Fibroblast of pulmonary artery (primary cell): ENCODE measurements at regions not wholly inside any gene's neighbourhood (a gene's known extent, or its start where the extent isn't known, plus 50 kb on each side); places are given as distances from the start of the nearest gene placed in this dataset.

Experiments used
- DNase-seq: peaks from one replicate; pipeline ENCODE4 v3.0.0-alpha.2; 2010; ENCODE audit warnings: low read depth
- H3K4me3 ChIP-seq: replicated peaks from 2 replicates; pipeline ENCODE4 v1.5.1; 2011; ENCODE audit warnings: low read depth, mild to moderate bottlenecking, control low read depth, low read length, moderate library complexity
- CTCF ChIP-seq: IDR thresholded peaks from 2 replicates; pipeline ENCODE4 v1.5.1; 2011; ENCODE audit warnings: mild to moderate bottlenecking, control low read depth, low read length, inconsistent platforms; ENCODE audit errors: missing control alignments

GRCh38 chr5:133794771-133795415 is 173.5 kb downstream of the C5orf15 start:
- H3K4me3 ChIP-seq: no peak overlapping the region
- TF ChIP-seq CTCF: no peak
- DNase-seq: no peak

- TF ChIP-seq CTCF: no peak
- no peak overlapping the region for H3K4me3 ChIP-seq
- DNase-seq: no peak
Measured at GRCh38 chr5:133793756-133794465, 174.5 kb downstream of the C5orf15 start.

GRCh38 chr5:133792655-133793054 is 175.8 kb downstream of the C5orf15 start:
- TF ChIP-seq CTCF: no peak
- H3K4me3 ChIP-seq: no peak overlapping the region
- DNase-seq: no peak

- TF ChIP-seq CTCF: no peak
- no peak overlapping the region for H3K4me3 ChIP-seq
- DNase-seq: no peak
Measured at GRCh38 chr5:133792024-133792423, 176.4 kb downstream of the C5orf15 start.

GRCh38 chr5:133790898-133791297 is 177.5 kb downstream of the C5orf15 start:
- H3K4me3 ChIP-seq: no peak overlapping the region
- no peak for TF ChIP-seq CTCF
- no peak for DNase-seq

- no peak for DNase-seq
- TF ChIP-seq CTCF: no peak
- H3K4me3 ChIP-seq: no peak overlapping the region
Measured at GRCh38 chr5:133789428-133789827, 177.1 kb upstream of the FSTL4 start.

- no peak for TF ChIP-seq CTCF
- no peak for DNase-seq
- no peak overlapping the region for H3K4me3 ChIP-seq
Measured at GRCh38 chr5:133788121-133788520, 175.8 kb upstream of the FSTL4 start.
